DOHH2 (cell line): ENCODE measurements at regions not wholly inside any gene's neighbourhood (a gene's known extent, or its start where the extent isn't known, plus 50 kb on each side); places are given as distances from the start of the nearest gene placed in this dataset.

Source experiments
- H3F3A ChIP-seq: fragments of 200-600 bp; sonication (generic), shearing (Covaris generic); 2 replicates; pipeline ENCODE4 v1.6.0; 2016; ENCODE audit warnings: antibody characterized with exemption, mild to moderate bottlenecking; ENCODE audit not compliant: control insufficient read depth, insufficient read depth
- H3K27ac ChIP-seq: fragments of 200-600 bp; sonication (generic); 2 replicates; pipeline ENCODE4 v1.5.1; 2014; ENCODE audit warnings: low read depth, mild to moderate bottlenecking, low read length, moderate library complexity
- H3K27me3 ChIP-seq: fragments of 200-600 bp; sonication (generic); 2 replicates; pipeline ENCODE4 v1.6.1; 2014; ENCODE audit warnings: mild to moderate bottlenecking, low read length, mixed read lengths; ENCODE audit not compliant: control insufficient read depth
- H3K36me3 ChIP-seq: fragments of 200-600 bp; sonication (generic); 2 replicates; pipeline ENCODE4 v1.6.1; 2014; ENCODE audit warnings: mild to moderate bottlenecking, low read length, moderate library complexity, mixed read lengths; ENCODE audit not compliant: control insufficient read depth
- H3K4me1 ChIP-seq: fragments of 200-600 bp; sonication (generic); 2 replicates; pipeline ENCODE4 v1.6.1; 2014; ENCODE audit warnings: mild to moderate bottlenecking, low read length, mixed read lengths; ENCODE audit not compliant: control insufficient read depth
- H3K4me2 ChIP-seq: fragments of 200-600 bp; sonication (generic); 2 replicates; pipeline ENCODE4 v1.6.0; 2014; ENCODE audit warnings: mild to moderate bottlenecking, low read length, moderate library complexity
- H3K4me3 ChIP-seq: fragments of 200-600 bp; sonication (generic); 2 replicates; pipeline ENCODE4 v1.5.1; 2014; ENCODE audit warnings: mild to moderate bottlenecking, low read length, mixed read lengths
- H3K79me2 ChIP-seq: fragments of 200-600 bp; sonication (generic); 2 replicates; pipeline ENCODE4 v1.6.1; 2014; ENCODE audit warnings: mild to moderate bottlenecking, low read length, mixed read lengths; ENCODE audit not compliant: control insufficient read depth
- H3K9me2 ChIP-seq: fragments of 200-600 bp; sonication (generic); replicated peaks from 2 replicates; pipeline ENCODE4 v1.6.1; 2014; ENCODE audit warnings: mild to moderate bottlenecking, low read length, mixed read lengths; ENCODE audit not compliant: control insufficient read depth
- H3K9me3 ChIP-seq: fragments of 200-600 bp; sonication (generic); 2 replicates; pipeline ENCODE4 v1.6.1; 2014; ENCODE audit warnings: antibody characterized with exemption, low read length, mixed read lengths; ENCODE audit not compliant: control insufficient read depth, insufficient read depth
- H4K20me1 ChIP-seq: fragments of 200-600 bp; sonication (generic); 2 replicates; pipeline ENCODE4 v1.6.0; 2014; ENCODE audit warnings: low read depth, mild to moderate bottlenecking, antibody characterized with exemption, low read length, moderate library complexity; ENCODE audit not compliant: control insufficient read depth, insufficient read depth
- EZH2phosphoT487 ChIP-seq: fragments of 200-600 bp; sonication (generic); IDR thresholded peaks from 2 replicates; pipeline ENCODE4 v1.6.1; 2017; ENCODE audit warnings: borderline replicate concordance, mild to moderate bottlenecking, antibody characterized with exemption, low read length, moderate library complexity, mixed read lengths
- TF ChIP-seq, protein P1 (sequence below): fragments of 200-600 bp; sonication (generic); IDR thresholded peaks from one replicate; pipeline ENCODE4 v1.5.1; 2014; ENCODE audit warnings: antibody characterized with exemption, mild to moderate bottlenecking, low read depth, low read length; ENCODE audit not compliant: poor library complexity, severe bottlenecking

DNA sequence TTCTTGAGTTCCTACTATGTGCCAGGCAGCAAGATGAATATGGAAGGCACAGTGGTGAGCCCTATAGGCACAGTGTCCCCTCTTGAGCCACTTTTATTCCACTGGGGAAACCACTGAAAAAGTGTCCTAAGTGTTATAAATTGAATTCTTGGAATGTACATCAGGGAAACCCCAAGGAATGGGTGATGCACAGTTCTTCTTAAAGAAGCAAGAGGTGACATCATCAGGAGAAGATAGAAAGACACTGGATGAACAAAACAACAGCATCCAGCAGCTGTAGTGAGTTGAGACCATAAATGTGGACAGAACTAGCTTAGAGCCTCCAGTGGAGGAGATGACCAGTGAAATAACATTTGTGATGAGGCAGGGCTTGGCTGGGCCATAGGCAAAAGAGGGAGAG lies 199.2 kb upstream of the ANKRD55 start:
- Histone ChIP-seq H3K9me2 (no peaks in the 10 kb centered on the region), H3K27ac (no peak overlapping the region), H3F3A (no peaks in the 10 kb centered on the region), H3K36me3 (no peaks in the 10 kb centered on the region), H3K79me2 (no peaks in the 10 kb centered on the region), H3K4me2 (no peak overlapping the region), H3K4me1 (no peaks in the 10 kb centered on the region), H3K9me3 (no peaks in the 10 kb centered on the region), H3K27me3 (no peaks in the 10 kb centered on the region), H4K20me1 (no peaks in the 10 kb centered on the region), H3K4me3 (no peak overlapping the region)
- TF ChIP-seq EZH2phosphoT487, result no peak
- TF ChIP-seq, protein P1, sequence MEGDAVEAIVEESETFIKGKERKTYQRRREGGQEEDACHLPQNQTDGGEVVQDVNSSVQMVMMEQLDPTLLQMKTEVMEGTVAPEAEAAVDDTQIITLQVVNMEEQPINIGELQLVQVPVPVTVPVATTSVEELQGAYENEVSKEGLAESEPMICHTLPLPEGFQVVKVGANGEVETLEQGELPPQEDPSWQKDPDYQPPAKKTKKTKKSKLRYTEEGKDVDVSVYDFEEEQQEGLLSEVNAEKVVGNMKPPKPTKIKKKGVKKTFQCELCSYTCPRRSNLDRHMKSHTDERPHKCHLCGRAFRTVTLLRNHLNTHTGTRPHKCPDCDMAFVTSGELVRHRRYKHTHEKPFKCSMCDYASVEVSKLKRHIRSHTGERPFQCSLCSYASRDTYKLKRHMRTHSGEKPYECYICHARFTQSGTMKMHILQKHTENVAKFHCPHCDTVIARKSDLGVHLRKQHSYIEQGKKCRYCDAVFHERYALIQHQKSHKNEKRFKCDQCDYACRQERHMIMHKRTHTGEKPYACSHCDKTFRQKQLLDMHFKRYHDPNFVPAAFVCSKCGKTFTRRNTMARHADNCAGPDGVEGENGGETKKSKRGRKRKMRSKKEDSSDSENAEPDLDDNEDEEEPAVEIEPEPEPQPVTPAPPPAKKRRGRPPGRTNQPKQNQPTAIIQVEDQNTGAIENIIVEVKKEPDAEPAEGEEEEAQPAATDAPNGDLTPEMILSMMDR, result no peak

DNA sequence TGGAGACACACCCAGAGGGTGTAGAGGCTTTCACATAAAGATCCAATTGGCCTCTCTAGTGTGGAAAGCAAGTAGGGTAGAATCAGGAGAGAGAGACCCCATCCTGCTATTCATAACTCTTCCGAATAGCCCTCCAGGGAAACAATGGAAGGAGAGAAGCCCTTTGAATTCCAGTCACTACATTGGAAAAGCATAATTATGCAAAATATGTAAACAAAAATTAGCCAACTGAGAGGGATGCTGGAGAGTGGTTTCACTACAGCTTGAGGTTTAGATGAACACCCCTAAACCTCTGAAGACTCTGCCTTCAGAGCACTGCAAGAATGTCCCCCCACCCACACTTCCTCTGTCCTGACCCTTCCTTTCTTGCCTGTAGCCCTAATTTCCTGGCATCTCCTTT lies 197.3 kb upstream of the ANKRD55 start:
- H3K27ac ChIP-seq, result no peak overlapping the region
- no peaks in the 10 kb centered on the region for H3K9me3 ChIP-seq
- TF ChIP-seq EZH2phosphoT487, result no peak
- TF ChIP-seq, protein P1, result no peak

DNA sequence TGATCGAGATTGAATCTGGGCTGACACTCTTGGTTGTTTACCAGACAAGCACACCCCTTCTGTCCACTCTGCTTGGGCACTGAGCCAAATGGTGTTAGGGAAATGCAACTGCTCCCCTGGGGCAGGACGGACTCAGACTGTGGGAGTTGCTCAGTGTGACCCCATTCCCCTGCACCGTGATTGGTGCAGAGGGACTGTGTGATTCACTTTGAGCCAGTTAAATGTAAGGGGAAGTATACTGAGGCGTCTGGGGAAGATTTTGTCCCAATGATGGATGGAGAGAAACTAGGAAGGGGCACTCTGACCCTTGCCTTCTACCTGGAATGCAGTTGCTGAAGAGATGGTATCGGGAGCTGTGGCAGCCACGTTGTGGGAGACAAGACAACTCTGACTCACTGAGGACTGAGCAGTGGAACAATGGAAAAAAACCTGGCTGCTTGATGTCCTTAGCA lies 196.0 kb upstream of the ANKRD55 start:
- H3K9me3 ChIP-seq, result no peaks in the 10 kb centered on the region
- H3K36me3 ChIP-seq, result no peaks in the 10 kb centered on the region
- H3K27me3 ChIP-seq, result no peaks in the 10 kb centered on the region
- no peak for TF ChIP-seq EZH2phosphoT487
- TF ChIP-seq, protein P1, result no peak
- no peak overlapping the region for H3K4me3 ChIP-seq
- no peaks in the 10 kb centered on the region for H3K79me2 ChIP-seq
- no peak overlapping the region for H3K4me2 ChIP-seq
- H4K20me1 ChIP-seq, result no peaks in the 10 kb centered on the region
- no peaks in the 10 kb centered on the region for H3K4me1 ChIP-seq
- no peaks in the 10 kb centered on the region for H3K9me2 ChIP-seq
- H3F3A ChIP-seq, result no peaks in the 10 kb centered on the region
- no peak overlapping the region for H3K27ac ChIP-seq

More for the DNA sequence above, 197.3 kb upstream of the ANKRD55 start:
- Histone ChIP-seq H3K4me2 (no peak overlapping the region), H3F3A (no peaks in the 10 kb centered on the region), H3K36me3 (no peaks in the 10 kb centered on the region), H3K9me2 (no peaks in the 10 kb centered on the region), H3K4me1 (no peaks in the 10 kb centered on the region), H3K79me2 (no peaks in the 10 kb centered on the region), H3K4me3 (no peak overlapping the region), H4K20me1 (no peaks in the 10 kb centered on the region), H3K27me3 (no peaks in the 10 kb centered on the region)
